Fibroblast of lung (primary cell): ENCODE measurements at regions not wholly inside any gene's neighbourhood (a gene's known extent, or its start where the extent isn't known, plus 50 kb on each side); places are given as distances from the start of the nearest gene placed in this dataset.
A peak's percentile ranks its signal among the peaks of the same experiment; 100 is the strongest.

Source experiments
- DNase-seq, 2 donors: peaks; one replicate each; pipeline versions ENCODE4 v3.0.0 to v3.0.0-alpha.2; 2010; ENCODE audit warnings: low read depth in 2 of 2
- H2AFZ ChIP-seq: 2 replicates; pipeline ENCODE4 v1.5.1; 2012; ENCODE audit warnings: low read length, control low read depth, inconsistent platforms
- H3K27ac ChIP-seq: 2 replicates; pipeline ENCODE4 v1.5.1; 2011; ENCODE audit warnings: low read length, control low read depth; ENCODE audit not compliant: insufficient read depth
- H3K27me3 ChIP-seq: 2 replicates; pipeline ENCODE4 v1.5.1; 2011; ENCODE audit warnings: mild to moderate bottlenecking, low read length; ENCODE audit not compliant: control insufficient read depth, insufficient read depth
- H3K36me3 ChIP-seq: 2 replicates; pipeline ENCODE4 v1.5.1; 2011; ENCODE audit warnings: low read length; ENCODE audit not compliant: control insufficient read depth, insufficient read depth
- H3K4me1 ChIP-seq: 2 replicates; pipeline ENCODE4 v1.5.1; 2011; ENCODE audit warnings: low read length; ENCODE audit not compliant: control insufficient read depth, insufficient read depth; ENCODE audit errors: extremely low read depth
- H3K4me2 ChIP-seq: 2 replicates; pipeline ENCODE4 v1.5.1; 2011; ENCODE audit warnings: low read length, control low read depth; ENCODE audit not compliant: insufficient read depth; ENCODE audit errors: extremely low read depth
- H3K4me3 ChIP-seq, 4 experiments: fragments of 200-600 bp in 1 of 4; sonication (generic) in 1 of 4; replicated peaks in 1 of 4; 2 replicates each; pipeline ENCODE4 v1.5.1; 2011 to 2016; ENCODE audit warnings: low read length in 4 of 4, low read depth in 3 of 4, mild to moderate bottlenecking in 3 of 4, control low read depth in 2 of 4, inconsistent platforms in 1 of 4, mixed read lengths in 1 of 4; ENCODE audit not compliant: insufficient read depth in 1 of 4; ENCODE audit errors: control extremely low read depth in 1 of 4
- H3K79me2 ChIP-seq: 2 replicates; pipeline ENCODE4 v1.5.1; 2012; ENCODE audit warnings: mild to moderate bottlenecking, low read length, inconsistent platforms; ENCODE audit not compliant: control insufficient read depth, insufficient read depth
- H3K9ac ChIP-seq: 2 replicates; pipeline ENCODE4 v1.5.1; 2011; ENCODE audit warnings: mild to moderate bottlenecking, low read length, control low read depth; ENCODE audit not compliant: insufficient read depth
- H3K9me3 ChIP-seq: 2 replicates; pipeline ENCODE4 v1.5.1; 2012; ENCODE audit warnings: low read depth, low read length; ENCODE audit not compliant: control insufficient read depth, insufficient read depth
- H4K20me1 ChIP-seq: 2 replicates; pipeline ENCODE4 v1.5.1; 2011; ENCODE audit warnings: low read length; ENCODE audit not compliant: control insufficient read depth, insufficient read depth; ENCODE audit errors: extremely low read depth
- EZH2 ChIP-seq: IDR thresholded peaks from 2 replicates; pipeline ENCODE4 v1.5.1; 2012; ENCODE audit warnings: low read length, control low read depth, mild to moderate bottlenecking; ENCODE audit errors: missing control alignments
- TF ChIP-seq, protein P1 (sequence below), 2 donors: IDR thresholded peaks in 1 of 2; conservative IDR thresholded peaks in 1 of 2; 1 replicate in 1 of 2; 2 replicates in 1 of 2; pipeline ENCODE4 v1.5.1; 2011 to 2012; ENCODE audit warnings: low read length in 2 of 2, control low read depth in 1 of 2, inconsistent platforms in 1 of 2, low read depth in 1 of 2, mild to moderate bottlenecking in 1 of 2

GRCh38 chr2:12498704-12499103 lies 218.0 kb upstream of the TRIB2 start:
- H3K4me3 ChIP-seq, result no peak overlapping the region
- no peak overlapping the region for H3K27ac ChIP-seq
- H3K9me3 ChIP-seq, result no peaks in the 10 kb centered on the region
- DNase-seq, result peak; percentile 33 to 59
- no peak overlapping the region for H2AFZ ChIP-seq
- no peaks in the 10 kb centered on the region for H3K4me1 ChIP-seq
- TF ChIP-seq, protein P1, sequence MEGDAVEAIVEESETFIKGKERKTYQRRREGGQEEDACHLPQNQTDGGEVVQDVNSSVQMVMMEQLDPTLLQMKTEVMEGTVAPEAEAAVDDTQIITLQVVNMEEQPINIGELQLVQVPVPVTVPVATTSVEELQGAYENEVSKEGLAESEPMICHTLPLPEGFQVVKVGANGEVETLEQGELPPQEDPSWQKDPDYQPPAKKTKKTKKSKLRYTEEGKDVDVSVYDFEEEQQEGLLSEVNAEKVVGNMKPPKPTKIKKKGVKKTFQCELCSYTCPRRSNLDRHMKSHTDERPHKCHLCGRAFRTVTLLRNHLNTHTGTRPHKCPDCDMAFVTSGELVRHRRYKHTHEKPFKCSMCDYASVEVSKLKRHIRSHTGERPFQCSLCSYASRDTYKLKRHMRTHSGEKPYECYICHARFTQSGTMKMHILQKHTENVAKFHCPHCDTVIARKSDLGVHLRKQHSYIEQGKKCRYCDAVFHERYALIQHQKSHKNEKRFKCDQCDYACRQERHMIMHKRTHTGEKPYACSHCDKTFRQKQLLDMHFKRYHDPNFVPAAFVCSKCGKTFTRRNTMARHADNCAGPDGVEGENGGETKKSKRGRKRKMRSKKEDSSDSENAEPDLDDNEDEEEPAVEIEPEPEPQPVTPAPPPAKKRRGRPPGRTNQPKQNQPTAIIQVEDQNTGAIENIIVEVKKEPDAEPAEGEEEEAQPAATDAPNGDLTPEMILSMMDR (conservative IDR thresholded peaks at IDR 0.05 in 1 of 2, IDR thresholded peaks at IDR 0.05 in 1 of 2; ENCODE audit: low read depth in 1 of 2, low read length in 2 of 2), result no peak
- TF ChIP-seq EZH2, result no peak
- no peaks in the 10 kb centered on the region for H4K20me1 ChIP-seq
- H3K27me3 ChIP-seq, result no peaks in the 10 kb centered on the region
- H3K9ac ChIP-seq, result no peak overlapping the region
- no peak overlapping the region for H3K4me2 ChIP-seq
- H3K79me2 ChIP-seq, result no peaks in the 10 kb centered on the region
- H3K36me3 ChIP-seq, result no peaks in the 10 kb centered on the region

- no peaks in the 10 kb centered on the region for H3K4me1 ChIP-seq
- H4K20me1 ChIP-seq, result no peaks in the 10 kb centered on the region
- no peak overlapping the region for H3K4me3 ChIP-seq
- no peak overlapping the region for H2AFZ ChIP-seq
- no peaks in the 10 kb centered on the region for H3K79me2 ChIP-seq
- no peak overlapping the region for H3K4me2 ChIP-seq
- no peak overlapping the region for H3K9ac ChIP-seq
- no peaks in the 10 kb centered on the region for H3K9me3 ChIP-seq
- TF ChIP-seq, protein P1 (conservative IDR thresholded peaks at IDR 0.05 in 1 of 2, IDR thresholded peaks at IDR 0.05 in 1 of 2; ENCODE audit: low read depth in 1 of 2, low read length in 2 of 2), result no peak
- no peak for TF ChIP-seq EZH2
- H3K36me3 ChIP-seq, result no peaks in the 10 kb centered on the region
- no peaks in the 10 kb centered on the region for H3K27me3 ChIP-seq
- no peak for DNase-seq
- H3K27ac ChIP-seq, result no peak overlapping the region
Measured at GRCh38 chr2:12500899-12501298, 215.8 kb upstream of the TRIB2 start.

- H4K20me1 ChIP-seq, result no peaks in the 10 kb centered on the region
- no peaks in the 10 kb centered on the region for H3K9me3 ChIP-seq
- H3K4me2 ChIP-seq, result no peak overlapping the region
- no peaks in the 10 kb centered on the region for H3K4me1 ChIP-seq
- H3K4me3 ChIP-seq, result no peak overlapping the region
- no peaks in the 10 kb centered on the region for H3K27me3 ChIP-seq
- no peak overlapping the region for H3K27ac ChIP-seq
- DNase-seq, result no peak
- no peaks in the 10 kb centered on the region for H3K36me3 ChIP-seq
- no peak overlapping the region for H3K9ac ChIP-seq
- no peak for TF ChIP-seq EZH2
- TF ChIP-seq, protein P1 (conservative IDR thresholded peaks at IDR 0.05 in 1 of 2, IDR thresholded peaks at IDR 0.05 in 1 of 2; ENCODE audit: low read depth in 1 of 2, low read length in 2 of 2), result no peak
- no peak overlapping the region for H2AFZ ChIP-seq
- H3K79me2 ChIP-seq, result no peaks in the 10 kb centered on the region
Measured at GRCh38 chr2:12501469-12502158, 215.1 kb upstream of the TRIB2 start.
